OCI-LY1 (cell line): ENCODE measurements at regions not wholly inside any gene's neighbourhood (a gene's known extent, or its start where the extent isn't known, plus 50 kb on each side); places are given as distances from the start of the nearest gene placed in this dataset.

Source experiments
- EZH2 ChIP-seq: fragments of 200-600 bp; sonication (generic), shearing (Covaris generic); IDR thresholded peaks from 2 replicates; pipeline ENCODE4 v1.8.0; 2017; ENCODE audit warnings: borderline replicate concordance, mixed run types, mild to moderate bottlenecking, antibody characterized with exemption, low read length, moderate library complexity, mixed read lengths
- TF ChIP-seq, protein P1 (sequence below): fragments of 200-600 bp; sonication (generic), shearing (Covaris generic); IDR thresholded peaks from 2 replicates; pipeline ENCODE4 v1.5.1; 2017; ENCODE audit warnings: mild to moderate bottlenecking, antibody characterized with exemption, low read length, moderate library complexity, mixed read lengths

DNA sequence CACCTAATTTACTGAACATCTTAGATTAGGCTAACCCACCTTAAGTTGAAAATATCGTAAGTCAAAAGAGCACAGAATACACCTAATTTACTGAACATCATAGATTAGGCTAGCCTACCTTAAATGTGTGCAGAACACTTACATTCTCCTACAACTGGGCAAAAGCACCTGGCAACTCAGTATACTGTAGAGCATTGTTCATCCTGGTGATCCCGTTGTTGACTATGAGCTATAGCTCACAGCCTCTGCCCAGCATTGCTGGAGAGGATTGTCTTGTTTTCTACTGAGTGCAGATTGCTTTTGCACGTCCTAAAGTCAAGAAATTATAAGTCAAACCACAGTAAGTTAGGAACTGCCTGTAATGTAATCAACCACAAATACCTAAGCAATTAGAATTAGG lies 531.8 kb upstream of the CDH6 start:
- TF ChIP-seq, protein P1, sequence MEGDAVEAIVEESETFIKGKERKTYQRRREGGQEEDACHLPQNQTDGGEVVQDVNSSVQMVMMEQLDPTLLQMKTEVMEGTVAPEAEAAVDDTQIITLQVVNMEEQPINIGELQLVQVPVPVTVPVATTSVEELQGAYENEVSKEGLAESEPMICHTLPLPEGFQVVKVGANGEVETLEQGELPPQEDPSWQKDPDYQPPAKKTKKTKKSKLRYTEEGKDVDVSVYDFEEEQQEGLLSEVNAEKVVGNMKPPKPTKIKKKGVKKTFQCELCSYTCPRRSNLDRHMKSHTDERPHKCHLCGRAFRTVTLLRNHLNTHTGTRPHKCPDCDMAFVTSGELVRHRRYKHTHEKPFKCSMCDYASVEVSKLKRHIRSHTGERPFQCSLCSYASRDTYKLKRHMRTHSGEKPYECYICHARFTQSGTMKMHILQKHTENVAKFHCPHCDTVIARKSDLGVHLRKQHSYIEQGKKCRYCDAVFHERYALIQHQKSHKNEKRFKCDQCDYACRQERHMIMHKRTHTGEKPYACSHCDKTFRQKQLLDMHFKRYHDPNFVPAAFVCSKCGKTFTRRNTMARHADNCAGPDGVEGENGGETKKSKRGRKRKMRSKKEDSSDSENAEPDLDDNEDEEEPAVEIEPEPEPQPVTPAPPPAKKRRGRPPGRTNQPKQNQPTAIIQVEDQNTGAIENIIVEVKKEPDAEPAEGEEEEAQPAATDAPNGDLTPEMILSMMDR = no peak
- TF ChIP-seq EZH2 = no peak
